MM.1S (cell line): ENCODE measurements at regions not wholly inside any gene's neighbourhood (a gene's known extent, or its start where the extent isn't known, plus 50 kb on each side); places are given as distances from the start of the nearest gene placed in this dataset.
A peak's percentile ranks its signal among the peaks of the same experiment; 100 is the strongest.

Source experiments
- DNase-seq: peaks from one replicate; pipeline ENCODE4 v3.0.0-alpha.2; 2015
- H2AFZ ChIP-seq: fragments of 300-600 bp; sonication (generic); 2 replicates; pipeline ENCODE4 v1.6.0; 2016; ENCODE audit warnings: antibody characterized with exemption, low read length
- H3F3A ChIP-seq: fragments of 300-600 bp; sonication (generic); 2 replicates; pipeline ENCODE4 v1.6.1; 2016; ENCODE audit warnings: mild to moderate bottlenecking, antibody characterized with exemption, low read length, moderate library complexity, mixed read lengths; ENCODE audit not compliant: insufficient read depth
- H3K27ac ChIP-seq: fragments of 300-600 bp; sonication (generic); 2 replicates; pipeline ENCODE4 v1.5.1; 2016; ENCODE audit warnings: mild to moderate bottlenecking, low read length
- H3K27me3 ChIP-seq: fragments of 300-600 bp; sonication (generic); replicated peaks from 2 replicates; pipeline ENCODE4 v1.6.0; 2016; ENCODE audit warnings: low read length; ENCODE audit not compliant: insufficient read depth
- H3K36me3 ChIP-seq: fragments of 300-600 bp; sonication (generic); replicated peaks from 2 replicates; pipeline ENCODE4 v1.6.1; 2016; ENCODE audit warnings: mild to moderate bottlenecking, low read length, mixed read lengths; ENCODE audit not compliant: insufficient read depth
- H3K4me1 ChIP-seq: fragments of 300-600 bp; sonication (generic); 2 replicates; pipeline ENCODE4 v1.6.1; 2016; ENCODE audit warnings: low read length, mixed read lengths
- H3K4me2 ChIP-seq: fragments of 300-600 bp; sonication (generic); 2 replicates; pipeline ENCODE4 v1.6.0; 2016; ENCODE audit warnings: low read depth, low read length
- H3K4me3 ChIP-seq: fragments of 300-600 bp; sonication (generic); 2 replicates; pipeline ENCODE4 v1.5.1; 2016; ENCODE audit warnings: low read length, mixed read lengths
- H3K79me2 ChIP-seq: fragments of 300-600 bp; sonication (generic); 2 replicates; pipeline ENCODE4 v1.6.1; 2016; ENCODE audit warnings: mixed run types, low read length, mixed read lengths
- H3K9ac ChIP-seq: fragments of 300-600 bp; sonication (generic); 2 replicates; pipeline ENCODE4 v1.6.1; 2016; ENCODE audit warnings: low read length, mixed read lengths
- H3K9me2 ChIP-seq: fragments of 300-600 bp; sonication (generic); replicated peaks from 2 replicates; pipeline ENCODE4 v1.6.1; 2016; ENCODE audit warnings: mild to moderate bottlenecking, low read length, mixed read lengths; ENCODE audit not compliant: insufficient read depth
- H3K9me3 ChIP-seq: fragments of 300-600 bp; sonication (generic); replicated peaks from 2 replicates; pipeline ENCODE4 v1.6.1; 2016; ENCODE audit warnings: mild to moderate bottlenecking, low read length, mixed read lengths; ENCODE audit not compliant: insufficient read depth
- H4K20me1 ChIP-seq: fragments of 300-600 bp; sonication (generic); 2 replicates; pipeline ENCODE4 v1.6.1; 2016; ENCODE audit warnings: mild to moderate bottlenecking, low read length, moderate library complexity, mixed read lengths; ENCODE audit not compliant: insufficient read depth
- EZH2 ChIP-seq: fragments of 300-600 bp; sonication (generic); optimal IDR thresholded peaks from 2 replicates; pipeline ENCODE3; 2017; ENCODE audit warnings: low read depth, mild to moderate bottlenecking, antibody characterized with exemption, low read length, mixed read lengths
- EZH2phosphoT487 ChIP-seq: fragments of 300-600 bp; sonication (generic); IDR thresholded peaks from 2 replicates; pipeline ENCODE4 v1.6.1; 2018; ENCODE audit warnings: antibody characterized with exemption, low read length
- TF ChIP-seq, protein P1 (sequence below): fragments of 300-600 bp; sonication (generic); IDR thresholded peaks from 2 replicates; pipeline ENCODE4 v1.5.1; 2016; ENCODE audit warnings: antibody characterized with exemption, low read length, mixed read lengths

DNA sequence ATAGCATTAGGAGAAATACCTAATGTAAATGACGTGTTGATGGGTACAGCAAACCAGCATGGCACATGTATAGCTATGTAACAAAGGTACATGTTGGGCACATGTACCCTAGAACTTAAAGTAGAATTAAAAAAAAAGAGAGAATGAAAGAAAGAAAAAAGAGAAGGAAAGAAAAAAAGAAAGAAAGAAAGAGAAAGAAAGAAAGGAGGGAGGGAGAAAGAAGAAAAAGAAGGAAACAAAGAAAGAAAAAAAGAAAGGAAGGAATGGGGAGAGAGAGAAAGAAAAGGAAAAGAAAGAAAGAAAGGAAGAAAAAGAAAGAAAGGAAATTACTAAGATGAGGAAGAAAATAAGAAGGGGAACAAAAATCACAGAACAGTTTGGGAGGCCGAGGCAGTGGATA, 925.5 kb downstream of the LRFN5 start:
- no peak for DNase-seq
- no peak overlapping the region for H3K4me2 ChIP-seq
- no peaks in the 10 kb centered on the region for H4K20me1 ChIP-seq
- H3K27ac ChIP-seq = no peak overlapping the region
- H3K9me2 ChIP-seq = no peaks in the 10 kb centered on the region
- H3K9me3 ChIP-seq = no peaks in the 10 kb centered on the region
- no peak overlapping the region for H2AFZ ChIP-seq
- H3K4me3 ChIP-seq = no peak overlapping the region
- no peaks in the 10 kb centered on the region for H3K79me2 ChIP-seq
- no peaks in the 10 kb centered on the region for H3F3A ChIP-seq
- H3K9ac ChIP-seq = no peak overlapping the region
- no peak for TF ChIP-seq EZH2phosphoT487
- no peak for TF ChIP-seq EZH2
- TF ChIP-seq, protein P1, sequence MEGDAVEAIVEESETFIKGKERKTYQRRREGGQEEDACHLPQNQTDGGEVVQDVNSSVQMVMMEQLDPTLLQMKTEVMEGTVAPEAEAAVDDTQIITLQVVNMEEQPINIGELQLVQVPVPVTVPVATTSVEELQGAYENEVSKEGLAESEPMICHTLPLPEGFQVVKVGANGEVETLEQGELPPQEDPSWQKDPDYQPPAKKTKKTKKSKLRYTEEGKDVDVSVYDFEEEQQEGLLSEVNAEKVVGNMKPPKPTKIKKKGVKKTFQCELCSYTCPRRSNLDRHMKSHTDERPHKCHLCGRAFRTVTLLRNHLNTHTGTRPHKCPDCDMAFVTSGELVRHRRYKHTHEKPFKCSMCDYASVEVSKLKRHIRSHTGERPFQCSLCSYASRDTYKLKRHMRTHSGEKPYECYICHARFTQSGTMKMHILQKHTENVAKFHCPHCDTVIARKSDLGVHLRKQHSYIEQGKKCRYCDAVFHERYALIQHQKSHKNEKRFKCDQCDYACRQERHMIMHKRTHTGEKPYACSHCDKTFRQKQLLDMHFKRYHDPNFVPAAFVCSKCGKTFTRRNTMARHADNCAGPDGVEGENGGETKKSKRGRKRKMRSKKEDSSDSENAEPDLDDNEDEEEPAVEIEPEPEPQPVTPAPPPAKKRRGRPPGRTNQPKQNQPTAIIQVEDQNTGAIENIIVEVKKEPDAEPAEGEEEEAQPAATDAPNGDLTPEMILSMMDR = no peak
- H3K36me3 ChIP-seq = no peaks in the 10 kb centered on the region
- no peaks in the 10 kb centered on the region for H3K27me3 ChIP-seq
- H3K4me1 ChIP-seq = no peaks in the 10 kb centered on the region

GRCh38 chr14:42527141-42527540, 920.5 kb downstream of the LRFN5 start:
- H3K9ac ChIP-seq = no peak overlapping the region
- H3K4me2 ChIP-seq = no peak overlapping the region
- no peaks in the 10 kb centered on the region for H3F3A ChIP-seq
- no peak for DNase-seq
- no peaks in the 10 kb centered on the region for H3K9me2 ChIP-seq
- H3K79me2 ChIP-seq = no peaks in the 10 kb centered on the region
- no peaks in the 10 kb centered on the region for H3K9me3 ChIP-seq
- no peaks in the 10 kb centered on the region for H4K20me1 ChIP-seq
- H3K4me3 ChIP-seq = no peak overlapping the region
- H3K27me3 ChIP-seq = no peaks in the 10 kb centered on the region
- TF ChIP-seq, protein P1 = no peak
- no peak for TF ChIP-seq EZH2phosphoT487
- no peak for TF ChIP-seq EZH2
- H2AFZ ChIP-seq = no peak overlapping the region
- H3K36me3 ChIP-seq = no peaks in the 10 kb centered on the region
- H3K4me1 ChIP-seq = no peaks in the 10 kb centered on the region
- H3K27ac ChIP-seq = no peak overlapping the region

GRCh38 chr14:42523666-42524065, 917.0 kb downstream of the LRFN5 start:
- Histone ChIP-seq H3K9me2 (no peaks in the 10 kb centered on the region), H3K9me3 (no peaks in the 10 kb centered on the region), H3K79me2 (no peaks in the 10 kb centered on the region), H2AFZ (no peak overlapping the region), H3K27ac (no peak overlapping the region), H3K4me2 (no peak overlapping the region), H3K4me3 (no peak overlapping the region), H3K27me3 (no peaks in the 10 kb centered on the region), H3F3A (no peaks in the 10 kb centered on the region), H3K4me1 (no peaks in the 10 kb centered on the region), H3K36me3 (no peaks in the 10 kb centered on the region), H4K20me1 (no peaks in the 10 kb centered on the region), H3K9ac (no peak overlapping the region)
- DNase-seq = peak; percentile 59
- no peak for TF ChIP-seq EZH2phosphoT487
- TF ChIP-seq, protein P1 = no peak
- TF ChIP-seq EZH2 = no peak
